Cardiac muscle cell (in vitro differentiated cells and primary cell): ENCODE measurements at regions not wholly inside any gene's neighbourhood (a gene's known extent, or its start where the extent isn't known, plus 50 kb on each side); places are given as distances from the start of the nearest gene placed in this dataset.

Experiments used
- DNase-seq, 2 donors: peaks; one replicate each; pipeline versions ENCODE4 v3.0.0 to v3.0.0-alpha.2; 2010 to 2017; ENCODE audit warnings: low read depth in 1 of 2, low spot score in 1 of 2
- H3K27ac ChIP-seq: fragments of 200-600 bp; sonication (generic); 2 replicates; pipeline ENCODE4 v1.5.1; 2016
- H3K27me3 ChIP-seq: fragments of 200-600 bp; sonication (generic); 2 replicates; pipeline ENCODE4 v1.6.0; 2016; ENCODE audit warnings: control low read depth
- H3K36me3 ChIP-seq: fragments of 200-600 bp; sonication (generic); 2 replicates; pipeline ENCODE4 v1.5.1; 2016; ENCODE audit warnings: control low read depth
- H3K4me1 ChIP-seq: fragments of 200-600 bp; sonication (generic); 2 replicates; pipeline ENCODE4 v1.8.1; 2017; ENCODE audit warnings: low read depth, mild to moderate bottlenecking, mixed run types
- H3K4me3 ChIP-seq: fragments of 200-600 bp; sonication (generic); 2 replicates; pipeline ENCODE4 v1.5.1; 2016; ENCODE audit warnings: mild to moderate bottlenecking
- H3K9me3 ChIP-seq: fragments of 200-600 bp; sonication (generic); 2 replicates; pipeline ENCODE4 v1.5.1; 2017; ENCODE audit warnings: low read depth, mild to moderate bottlenecking, control low read depth
- TF ChIP-seq, protein P1 (sequence below): IDR thresholded peaks from 2 replicates; pipeline ENCODE4 v1.5.1; 2012; ENCODE audit warnings: low read depth, mild to moderate bottlenecking, low read length

DNA sequence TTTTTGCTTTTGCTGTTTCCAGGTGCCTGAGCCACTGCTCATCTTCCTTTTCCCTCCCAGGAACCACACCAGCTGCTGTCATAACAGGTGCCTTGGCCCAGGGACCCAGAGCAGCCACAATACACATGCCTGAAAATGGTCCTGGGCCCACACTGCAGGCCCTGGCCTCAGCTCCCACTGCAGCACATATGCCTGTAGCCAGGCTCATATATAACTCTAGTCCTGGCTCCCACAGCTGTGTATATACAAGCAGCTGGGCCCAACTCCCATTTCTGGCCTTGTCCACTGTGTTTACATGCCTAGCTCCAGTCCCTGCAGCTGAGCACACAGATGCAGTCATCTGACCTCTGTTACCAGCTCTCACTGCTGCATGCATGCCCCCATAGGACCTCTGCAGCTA is 930.5 kb downstream of the ADGRL3 start:
- DNase-seq, result no peak
- Histone ChIP-seq H3K4me1 (peaks cover 16% of the 10 kb centered on the region), H3K27ac (no peak overlapping the region), H3K9me3 (no peaks in the 10 kb centered on the region), H3K4me3 (no peak overlapping the region), H3K27me3 (no peaks in the 10 kb centered on the region), H3K36me3 (no peaks in the 10 kb centered on the region)
- TF ChIP-seq, protein P1, sequence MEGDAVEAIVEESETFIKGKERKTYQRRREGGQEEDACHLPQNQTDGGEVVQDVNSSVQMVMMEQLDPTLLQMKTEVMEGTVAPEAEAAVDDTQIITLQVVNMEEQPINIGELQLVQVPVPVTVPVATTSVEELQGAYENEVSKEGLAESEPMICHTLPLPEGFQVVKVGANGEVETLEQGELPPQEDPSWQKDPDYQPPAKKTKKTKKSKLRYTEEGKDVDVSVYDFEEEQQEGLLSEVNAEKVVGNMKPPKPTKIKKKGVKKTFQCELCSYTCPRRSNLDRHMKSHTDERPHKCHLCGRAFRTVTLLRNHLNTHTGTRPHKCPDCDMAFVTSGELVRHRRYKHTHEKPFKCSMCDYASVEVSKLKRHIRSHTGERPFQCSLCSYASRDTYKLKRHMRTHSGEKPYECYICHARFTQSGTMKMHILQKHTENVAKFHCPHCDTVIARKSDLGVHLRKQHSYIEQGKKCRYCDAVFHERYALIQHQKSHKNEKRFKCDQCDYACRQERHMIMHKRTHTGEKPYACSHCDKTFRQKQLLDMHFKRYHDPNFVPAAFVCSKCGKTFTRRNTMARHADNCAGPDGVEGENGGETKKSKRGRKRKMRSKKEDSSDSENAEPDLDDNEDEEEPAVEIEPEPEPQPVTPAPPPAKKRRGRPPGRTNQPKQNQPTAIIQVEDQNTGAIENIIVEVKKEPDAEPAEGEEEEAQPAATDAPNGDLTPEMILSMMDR, result no peak

DNA sequence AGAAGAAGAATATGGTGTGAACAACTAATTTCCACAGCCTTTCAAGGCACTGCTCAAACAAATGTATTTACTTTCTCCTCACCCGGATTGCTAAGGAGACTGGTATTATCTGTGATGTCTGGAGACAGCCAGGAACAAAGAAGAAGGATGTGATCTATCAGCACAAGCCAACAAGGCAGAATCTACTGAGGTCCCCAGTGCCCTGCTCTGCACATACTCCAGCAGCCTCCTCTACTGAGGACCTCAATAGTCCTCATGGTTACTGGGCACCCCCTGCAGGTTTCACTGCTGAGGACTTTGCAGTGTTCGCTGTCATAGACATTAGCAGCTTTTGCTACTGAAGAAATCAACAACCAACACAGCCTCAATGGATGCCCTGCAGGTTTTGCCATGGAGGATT is 930.1 kb downstream of the ADGRL3 start:
- no peaks in the 10 kb centered on the region for H3K36me3 ChIP-seq
- H3K9me3 ChIP-seq, result no peaks in the 10 kb centered on the region
- no peak overlapping the region for H3K27ac ChIP-seq
- peaks cover 16% of the 10 kb centered on the region for H3K4me1 ChIP-seq
- H3K4me3 ChIP-seq, result no peak overlapping the region
- H3K27me3 ChIP-seq, result no peaks in the 10 kb centered on the region
- DNase-seq, result no peak
- TF ChIP-seq, protein P1, result no peak
